HepG2 (cell line): ENCODE measurements at regions not wholly inside any gene's neighbourhood (a gene's known extent, or its start where the extent isn't known, plus 50 kb on each side); places are given as distances from the start of the nearest gene placed in this dataset.

Source experiments
- ATAC-seq: fragments of 200-7000 bp; cut with Tn5 transposase; 3 replicates; pipeline ENCODE4 v1.9.1; 2020; ENCODE audit warnings: mild to moderate bottlenecking, moderate library complexity
- BruUV-seq: library from RNA; stranded (reverse); fragments of 400-500 nt; replicated peaks from 2 replicates; lab custom pipeline; 2021; lab: Mats Ljungman, UMichigan
- CTCF ChIA-PET: fragments of 300-600 bp; formaldehyde crosslinking; extraction: SDS; loops from one replicate; lab custom pipeline; 2021; ENCODE audit warnings: low total read pairs, inconsistent platforms, low intra/inter-chr PET ratio; lab: Yijun Ruan, JAX
- POLR2A ChIA-PET: fragments of 350-600 bp; sonication (Branson Sonifier 250); formaldehyde crosslinking; loops from one replicate; lab custom pipeline; 2020; ENCODE audit warnings: antibody characterized with exemption, inconsistent platforms; lab: Yijun Ruan, JAX
- DNase-seq: peaks from one replicate; pipeline ENCODE4 v3.0.0-alpha.2; 2015; ENCODE audit warnings: low spot score
- FAIRE-seq: peaks from 3 replicates; lab custom pipeline; 2011; peaks lifted over from hg19 to GRCh38; lab: Jason Lieb, UNC
- H2AFZ ChIP-seq: one replicate; pipeline ENCODE4 v1.6.1; 2011; ENCODE audit warnings: low read length, inconsistent platforms
- H3K27ac ChIP-seq: fragments of 300-600 bp; 3 replicates; pipeline ENCODE4 v1.8.0; 2011; ENCODE audit warnings: mixed run types, mild to moderate bottlenecking, mixed read lengths, low read length, inconsistent platforms; ENCODE audit not compliant: insufficient read depth; ENCODE audit errors: extremely low read length
- H3K27me3 ChIP-seq, 2 experiments: fragments of 200-600 bp in 1 of 2; 2 replicates in 1 of 2; 3 replicates in 1 of 2; pipeline versions ENCODE4 v1.6.0 to v1.8.0; 2011; ENCODE audit warnings: low read length in 2 of 2, mild to moderate bottlenecking in 2 of 2, moderate library complexity in 2 of 2, inconsistent platforms in 1 of 2; ENCODE audit not compliant: insufficient read depth in 2 of 2, control insufficient read depth in 1 of 2
- H3K36me3 ChIP-seq, 2 experiments: fragments of 200-600 bp in 1 of 2; replicated peaks in 1 of 2; 2 replicates in 1 of 2; 3 replicates in 1 of 2; pipeline versions ENCODE4 v1.5.1 to v1.8.0; 2011; ENCODE audit warnings: low read length in 2 of 2, inconsistent platforms in 1 of 2; ENCODE audit not compliant: insufficient read depth in 2 of 2, control insufficient read depth in 1 of 2
- H3K4me1 ChIP-seq: 2 replicates; pipeline ENCODE4 v1.5.1; 2012; ENCODE audit warnings: low read length, inconsistent platforms; ENCODE audit not compliant: insufficient read depth
- H3K4me2 ChIP-seq: 2 replicates; pipeline ENCODE4 v1.6.0; 2011; ENCODE audit warnings: low read depth, low read length, inconsistent platforms
- H3K4me3 ChIP-seq, 3 experiments: fragments of 200-600 bp in 1 of 3; sonication (generic), shearing (Covaris generic) in 1 of 3; replicated peaks in 1 of 3; 2 replicates each; pipeline ENCODE4 v1.5.1; 2011 to 2016; ENCODE audit warnings: low read length in 3 of 3, inconsistent platforms in 2 of 3, low read depth in 2 of 3, mild to moderate bottlenecking in 2 of 3, control low read depth in 1 of 3, mixed read lengths in 1 of 3; ENCODE audit not compliant: insufficient read depth in 1 of 3
- H3K79me2 ChIP-seq: one replicate; pipeline ENCODE4 v1.6.1; 2011; ENCODE audit warnings: low read length, inconsistent platforms; ENCODE audit not compliant: insufficient read depth
- H3K9ac ChIP-seq: 2 replicates; pipeline ENCODE4 v1.6.0; 2011; ENCODE audit warnings: mild to moderate bottlenecking, low read depth, low read length, inconsistent platforms; ENCODE audit not compliant: insufficient read depth
- H3K9me3 ChIP-seq: 2 replicates; pipeline ENCODE4 v1.5.1; 2012; ENCODE audit warnings: mild to moderate bottlenecking, low read length
- H4K20me1 ChIP-seq: 2 replicates; pipeline ENCODE4 v1.6.0; 2011; ENCODE audit warnings: inconsistent platforms, mild to moderate bottlenecking, low read length, moderate library complexity; ENCODE audit not compliant: insufficient read depth
- ATF4 ChIP-seq, 2 experiments: fragments of 450-650 bp in 1 of 2; sonication (generic) in 1 of 2; formaldehyde crosslinking; IDR thresholded peaks; 2 replicates each; pipeline versions ENCODE4 v1.5.0 to v1.8.0; 2020 to 2022; ENCODE audit warnings: mild to moderate bottlenecking in 1 of 2, missing genetic modification reagents in 1 of 2
- CBFB ChIP-seq: sonication (generic); formaldehyde crosslinking; IDR thresholded peaks from 2 replicates; pipeline ENCODE4 v1.4.0; 2020; ENCODE audit warnings: missing genetic modification reagents
- CEBPG ChIP-seq: IDR thresholded peaks from 2 replicates; pipeline ENCODE4 v1.6.1; 2016
- CENPBD1 ChIP-seq: sonication (generic); formaldehyde crosslinking; IDR thresholded peaks from 2 replicates; pipeline ENCODE4 v1.8.0; 2022; ENCODE audit warnings: missing genetic modification reagents, low read depth, mild to moderate bottlenecking, borderline replicate concordance
- CSRNP2 ChIP-seq: sonication (generic); formaldehyde crosslinking; conservative IDR thresholded peaks from 2 replicates; pipeline ENCODE4 v1.8.0; 2022; ENCODE audit warnings: low read depth, missing genetic modification reagents
- DMTF1 ChIP-seq: sonication (generic); formaldehyde crosslinking; IDR thresholded peaks from 2 replicates; pipeline ENCODE4 v1.4.0; 2020; ENCODE audit warnings: mild to moderate bottlenecking, missing genetic modification reagents
- FOSL1 ChIP-seq: sonication (generic); formaldehyde crosslinking; IDR thresholded peaks from 2 replicates; pipeline ENCODE4 v1.9.0; 2021; ENCODE audit warnings: missing genetic modification reagents, borderline replicate concordance
- HNF4A ChIP-seq: sonication (generic); formaldehyde crosslinking; IDR thresholded peaks from 2 replicates; pipeline ENCODE4 v1.4.0; 2020; ENCODE audit warnings: missing genetic modification reagents
- KLF6 ChIP-seq: IDR thresholded peaks from 2 replicates; pipeline ENCODE4 v1.8.0; 2016; ENCODE audit warnings: missing biosample characterization, missing genetic modification reagents
- RORA ChIP-seq: sonication (generic); formaldehyde crosslinking; IDR thresholded peaks from 2 replicates; pipeline ENCODE4 v1.5.0; 2020; ENCODE audit warnings: mild to moderate bottlenecking, missing genetic modification reagents, moderate library complexity
- SSRP1 ChIP-seq: IDR thresholded peaks from 2 replicates; pipeline ENCODE4 v1.6.1; 2016; ENCODE audit warnings: control low read depth
- ZBTB21 ChIP-seq: sonication (generic); formaldehyde crosslinking; IDR thresholded peaks from 2 replicates; pipeline ENCODE4 v1.4.0; 2020; ENCODE audit warnings: missing genetic modification reagents
- ZMYM3 ChIP-seq: sonication (generic); formaldehyde crosslinking; IDR thresholded peaks from 2 replicates; pipeline ENCODE4 v1.5.1; 2020; ENCODE audit warnings: mild to moderate bottlenecking, missing genetic modification reagents
- ZNF10 ChIP-seq: sonication (generic); formaldehyde crosslinking; IDR thresholded peaks from 2 replicates; pipeline ENCODE4 v1.4.0; 2020; ENCODE audit warnings: mild to moderate bottlenecking, low read depth, missing genetic modification reagents, borderline replicate concordance
- ZSCAN22 ChIP-seq: sonication (generic); formaldehyde crosslinking; IDR thresholded peaks from 2 replicates; pipeline ENCODE4 v1.4.0; 2020; ENCODE audit warnings: mild to moderate bottlenecking, missing genetic modification reagents
- WGBS: methylation state at CpG from one replicate; pipeline ENCODE4 v1.1.6; 2017; ENCODE audit warnings: low lambda C conversion rate; 5-methylcytosine and 5-hydroxymethylcytosine counted together
- in situ Hi-C: cut with HindIII; loops from 2 replicates; pipeline ENCODE4 v1.10.0; 2017; ENCODE audit warnings: low pct_unique_long_range_greater_than_20kb; ENCODE audit not compliant: extremely low pct_ligation_motif_present
- intact Hi-C: fragments of 100-400 bp; cut with micrococcal nuclease; formaldehyde crosslinking; loops from one replicate; pipeline ENCODE4 v1.10.0; 2022; ENCODE audit not compliant: unreplicated experiment
- TF ChIP-seq, protein P1 (sequence below): sonication (generic); formaldehyde crosslinking; IDR thresholded peaks from 2 replicates; pipeline ENCODE4 v1.5.0; 2020; ENCODE audit warnings: mild to moderate bottlenecking, missing genetic modification reagents

DNA sequence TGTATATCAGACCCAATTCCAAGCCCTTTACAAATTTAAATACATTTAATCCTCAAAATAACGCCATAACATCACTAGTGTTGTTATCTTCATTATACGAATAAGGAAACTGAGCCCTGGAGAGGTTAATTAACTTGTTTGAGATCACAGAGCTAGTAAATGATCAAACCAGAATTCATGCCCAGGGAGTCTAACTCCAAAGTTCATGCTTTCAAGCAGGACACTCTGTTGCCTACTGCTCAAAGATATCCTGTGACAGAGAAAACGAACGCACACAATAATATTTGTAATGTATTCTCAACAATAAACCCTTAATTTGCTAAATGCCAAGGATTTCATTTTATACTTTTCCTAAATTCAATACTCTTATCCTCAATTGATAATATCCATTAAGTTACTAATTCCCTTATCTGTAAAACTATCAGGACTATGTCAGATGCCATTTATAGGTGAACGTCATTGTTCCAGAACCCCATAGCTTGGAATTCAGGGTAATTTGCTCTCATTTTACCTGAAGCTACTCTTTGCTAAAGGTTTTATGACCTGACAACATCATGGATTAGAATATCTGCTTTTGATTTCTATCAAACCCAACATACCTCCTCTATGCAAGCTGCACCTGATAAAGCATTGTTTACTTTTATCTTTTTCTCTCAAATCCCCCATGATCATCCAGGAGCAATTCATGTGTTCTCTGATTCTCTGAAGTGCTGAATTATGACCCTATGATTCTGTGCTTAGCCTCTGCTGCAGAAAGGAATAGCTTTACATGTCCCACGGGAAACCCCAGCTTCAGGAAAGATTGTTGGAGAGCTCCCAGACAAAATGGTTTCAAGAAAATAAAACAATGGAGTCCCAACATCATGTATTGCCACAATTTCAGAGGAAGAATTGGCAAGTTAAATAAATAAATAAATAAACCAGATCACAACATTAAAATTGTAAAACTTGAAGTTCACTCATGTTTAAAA lies 150.2 kb upstream of the CDK1 start:
- H3K4me3 ChIP-seq: peak overlapping the region in 2 of 3 experiments; percentile 17 to 31; a peak in 3 of 6 replicates
- peak; percentile 97 for ATAC-seq
- ChIA-PET POLR2A (no interaction called here), CTCF (no interaction called here)
- no peaks in the 10 kb centered on the region for H3K79me2 ChIP-seq
- no peaks in the 10 kb centered on the region for H4K20me1 ChIP-seq
- whole genome bisulfite sequencing: 3% methylated on average over 6 of the region's 6 CpGs
- no peaks in the 10 kb centered on the region for H3K9me3 ChIP-seq
- peak overlapping the region; percentile 20; the same call in 1 of the 2 replicates for H3K9ac ChIP-seq
- peak overlapping the region; percentile 65 for H3K4me2 ChIP-seq
- intact Hi-C loops (no loop called here), in situ Hi-C loops (no loop called here)
- peak; percentile 23 for DNase-seq
- H2AFZ ChIP-seq: peak overlapping the region; percentile 58
- H3K27me3 ChIP-seq: no peaks in the 10 kb centered on the region; a peak in 1 of 5 replicates
- H3K27ac ChIP-seq: peak overlapping the region; percentile 36
- H3K36me3 ChIP-seq: no peaks in the 10 kb centered on the region
- peak; percentile 83 for FAIRE-seq
- H3K4me1 ChIP-seq: peaks cover 36% of the 10 kb centered on the region
- no TSS peak for BruUV-seq
- no peak for TF ChIP-seq CBFB (CRISPR knock-in tag)
- TF ChIP-seq RORA (CRISPR knock-in tag): no peak
- TF ChIP-seq ZMYM3 (CRISPR knock-in tag): no peak
- TF ChIP-seq FOSL1 (CRISPR knock-in tag): no peak
- TF ChIP-seq ZBTB21 (CRISPR knock-in tag): peak; percentile 46; the same call in 1 of the 2 replicates
- no peak for TF ChIP-seq CEBPG
- TF ChIP-seq HNF4A: peak; percentile 76
- TF ChIP-seq CENPBD1 (CRISPR knock-in tag): no peak
- TF ChIP-seq, protein P1, sequence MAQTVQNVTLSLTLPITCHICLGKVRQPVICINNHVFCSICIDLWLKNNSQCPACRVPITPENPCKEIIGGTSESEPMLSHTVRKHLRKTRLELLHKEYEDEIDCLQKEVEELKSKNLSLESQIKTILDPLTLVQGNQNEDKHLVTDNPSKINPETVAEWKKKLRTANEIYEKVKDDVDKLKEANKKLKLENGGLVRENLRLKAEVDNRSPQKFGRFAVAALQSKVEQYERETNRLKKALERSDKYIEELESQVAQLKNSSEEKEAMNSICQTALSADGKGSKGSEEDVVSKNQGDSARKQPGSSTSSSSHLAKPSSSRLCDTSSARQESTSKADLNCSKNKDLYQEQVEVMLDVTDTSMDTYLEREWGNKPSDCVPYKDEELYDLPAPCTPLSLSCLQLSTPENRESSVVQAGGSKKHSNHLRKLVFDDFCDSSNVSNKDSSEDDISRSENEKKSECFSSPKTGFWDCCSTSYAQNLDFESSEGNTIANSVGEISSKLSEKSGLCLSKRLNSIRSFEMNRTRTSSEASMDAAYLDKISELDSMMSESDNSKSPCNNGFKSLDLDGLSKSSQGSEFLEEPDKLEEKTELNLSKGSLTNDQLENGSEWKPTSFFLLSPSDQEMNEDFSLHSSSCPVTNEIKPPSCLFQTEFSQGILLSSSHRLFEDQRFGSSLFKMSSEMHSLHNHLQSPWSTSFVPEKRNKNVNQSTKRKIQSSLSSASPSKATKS (CRISPR knock-in tag): no peak
- TF ChIP-seq DMTF1 (CRISPR knock-in tag): no peak
- TF ChIP-seq ZNF10: no peak
- no peak for TF ChIP-seq CSRNP2
- no peak for TF ChIP-seq ZSCAN22 (CRISPR knock-in tag)
- no peak for TF ChIP-seq ATF4 (CRISPR knock-in tag; IDR thresholded peaks at IDR 0.05)
- TF ChIP-seq SSRP1 (CRISPR knock-in tag): no peak
- TF ChIP-seq KLF6 (CRISPR knock-in tag): no peak
